C4-2B (cell line): ENCODE measurements at regions not wholly inside any gene's neighbourhood (a gene's known extent, or its start where the extent isn't known, plus 50 kb on each side); places are given as distances from the start of the nearest gene placed in this dataset.

ENCODE experiments used
- ZFX ChIP-seq: fragments of 450-650 bp; IDR thresholded peaks from 2 replicates; pipeline ENCODE4 v1.6.1; 2017
- TF ChIP-seq, protein P1 (sequence below): fragments of 450-650 bp; conservative IDR thresholded peaks from 2 replicates; pipeline ENCODE4 v1.5.1; 2017; ENCODE audit warnings: mild to moderate bottlenecking

DNA sequence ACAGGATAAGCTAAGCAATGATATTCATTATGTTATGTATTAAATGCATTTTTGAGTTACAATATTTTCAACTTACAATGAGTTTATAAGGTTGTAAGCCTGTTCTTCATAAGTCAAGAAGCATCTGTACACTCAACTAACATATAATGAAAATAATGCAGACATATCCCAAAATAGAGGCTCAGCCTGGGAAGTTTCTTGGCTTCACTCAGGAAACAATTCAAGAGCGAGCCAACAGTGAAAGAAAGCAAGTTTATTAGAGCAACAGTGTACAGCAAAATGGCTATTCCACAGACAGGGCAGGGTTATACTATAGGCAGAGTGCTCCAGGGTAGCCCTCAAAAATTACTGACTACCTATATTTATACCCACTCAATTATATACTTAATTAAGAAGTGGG lies 1581.8 kb downstream of the HACE1 start:
- TF ChIP-seq, protein P1, sequence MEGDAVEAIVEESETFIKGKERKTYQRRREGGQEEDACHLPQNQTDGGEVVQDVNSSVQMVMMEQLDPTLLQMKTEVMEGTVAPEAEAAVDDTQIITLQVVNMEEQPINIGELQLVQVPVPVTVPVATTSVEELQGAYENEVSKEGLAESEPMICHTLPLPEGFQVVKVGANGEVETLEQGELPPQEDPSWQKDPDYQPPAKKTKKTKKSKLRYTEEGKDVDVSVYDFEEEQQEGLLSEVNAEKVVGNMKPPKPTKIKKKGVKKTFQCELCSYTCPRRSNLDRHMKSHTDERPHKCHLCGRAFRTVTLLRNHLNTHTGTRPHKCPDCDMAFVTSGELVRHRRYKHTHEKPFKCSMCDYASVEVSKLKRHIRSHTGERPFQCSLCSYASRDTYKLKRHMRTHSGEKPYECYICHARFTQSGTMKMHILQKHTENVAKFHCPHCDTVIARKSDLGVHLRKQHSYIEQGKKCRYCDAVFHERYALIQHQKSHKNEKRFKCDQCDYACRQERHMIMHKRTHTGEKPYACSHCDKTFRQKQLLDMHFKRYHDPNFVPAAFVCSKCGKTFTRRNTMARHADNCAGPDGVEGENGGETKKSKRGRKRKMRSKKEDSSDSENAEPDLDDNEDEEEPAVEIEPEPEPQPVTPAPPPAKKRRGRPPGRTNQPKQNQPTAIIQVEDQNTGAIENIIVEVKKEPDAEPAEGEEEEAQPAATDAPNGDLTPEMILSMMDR = no peak
- no peak for TF ChIP-seq ZFX
